ENCODE measurements at regions not wholly inside any gene's neighbourhood (a gene's known extent, or its start where the extent isn't known, plus 50 kb on each side); places are given as distances from the start of the nearest gene placed in this dataset.

DNA sequence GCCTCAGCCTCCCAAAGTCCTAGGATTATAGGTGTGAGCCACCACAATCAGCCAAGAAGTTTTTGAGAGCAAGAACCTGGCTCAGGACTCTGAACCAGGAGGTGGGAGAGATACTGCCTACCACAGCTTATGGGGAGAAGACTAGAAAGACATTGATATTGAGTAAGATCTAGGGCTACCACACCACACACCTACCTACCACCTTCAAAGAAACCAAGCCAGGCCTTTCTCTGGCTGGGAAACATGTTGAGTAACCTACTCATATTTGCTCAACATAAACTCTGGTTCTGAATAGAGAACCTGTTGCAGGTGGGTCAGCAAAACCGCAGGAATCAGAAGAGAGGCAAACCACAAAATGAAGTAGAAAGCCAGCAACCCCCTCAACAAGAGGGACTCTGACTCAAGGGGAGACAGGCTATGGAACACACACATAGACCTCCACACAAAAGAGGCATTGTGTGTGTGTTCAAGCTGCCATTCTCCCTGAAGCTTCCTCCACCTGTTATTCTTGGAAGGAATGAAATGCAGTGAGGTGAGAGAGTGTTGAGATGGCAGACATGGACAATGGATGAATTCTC, 1021.9 kb downstream of the NLGN4Y start:
- no peak overlapping the region for H2AFZ ChIP-seq
- no peak overlapping the region for H3K27ac ChIP-seq (ENCODE audit: low read depth)
- H3F3A ChIP-seq (replicated peaks; ENCODE audit: low read depth), result no peaks in the 10 kb centered on the region
- H4K20me1 ChIP-seq (replicated peaks; ENCODE audit: insufficient read depth), result no peaks in the 10 kb centered on the region
- no peaks in the 10 kb centered on the region for H3K9me2 ChIP-seq (ENCODE audit: insufficient read depth)
- H3K27me3 Mint-ChIP-seq (ENCODE audit: insufficient read depth, low read depth, poor library complexity), result no peaks in the 10 kb centered on the region
- peaks cover 3% of the 10 kb centered on the region; the same call in 1 of the 3 replicates for H3K9me3 Mint-ChIP-seq
- no peaks in the 10 kb centered on the region for H3K36me3 ChIP-seq (ENCODE audit: insufficient read depth)
- H3K4me3 Mint-ChIP-seq, result no peak overlapping the region
- no peak overlapping the region for H3K27ac Mint-ChIP-seq
- H3K4me2 ChIP-seq, result no peak overlapping the region
- H3K79me2 ChIP-seq (replicated peaks; ENCODE audit: insufficient read depth), result no peaks in the 10 kb centered on the region
- ATAC-seq (no peak), DNase-seq (ENCODE audit: low spot score) (no peak)
- H3K4me1 ChIP-seq (ENCODE audit: insufficient read depth), result no peaks in the 10 kb centered on the region
- TF ChIP-seq EZH2 (IDR thresholded peaks at IDR 0.05; ENCODE audit: low read depth, unreplicated experiment) (no peak), JUNB (IDR thresholded peaks at IDR 0.05; ENCODE audit: unreplicated experiment) (no peak), EZH2phosphoT487 (IDR thresholded peaks at IDR 0.05; ENCODE audit: unreplicated experiment) (no peak), POLR2AphosphoS5 (IDR thresholded peaks at IDR 0.05; ENCODE audit: low read depth) (no peak), STAT1 (IDR thresholded peaks at IDR 0.05; ENCODE audit: unreplicated experiment) (no peak), NANOG (IDR thresholded peaks at IDR 0.05; ENCODE audit: borderline replicate concordance) (no peak), ZNF114 (CRISPR knock-in tag; IDR thresholded peaks at IDR 0.05) (no peak), CREB1 (CRISPR knock-in tag; IDR thresholded peaks at IDR 0.05; ENCODE audit: low read depth) (no peak)
- TF ChIP-seq, protein P1, sequence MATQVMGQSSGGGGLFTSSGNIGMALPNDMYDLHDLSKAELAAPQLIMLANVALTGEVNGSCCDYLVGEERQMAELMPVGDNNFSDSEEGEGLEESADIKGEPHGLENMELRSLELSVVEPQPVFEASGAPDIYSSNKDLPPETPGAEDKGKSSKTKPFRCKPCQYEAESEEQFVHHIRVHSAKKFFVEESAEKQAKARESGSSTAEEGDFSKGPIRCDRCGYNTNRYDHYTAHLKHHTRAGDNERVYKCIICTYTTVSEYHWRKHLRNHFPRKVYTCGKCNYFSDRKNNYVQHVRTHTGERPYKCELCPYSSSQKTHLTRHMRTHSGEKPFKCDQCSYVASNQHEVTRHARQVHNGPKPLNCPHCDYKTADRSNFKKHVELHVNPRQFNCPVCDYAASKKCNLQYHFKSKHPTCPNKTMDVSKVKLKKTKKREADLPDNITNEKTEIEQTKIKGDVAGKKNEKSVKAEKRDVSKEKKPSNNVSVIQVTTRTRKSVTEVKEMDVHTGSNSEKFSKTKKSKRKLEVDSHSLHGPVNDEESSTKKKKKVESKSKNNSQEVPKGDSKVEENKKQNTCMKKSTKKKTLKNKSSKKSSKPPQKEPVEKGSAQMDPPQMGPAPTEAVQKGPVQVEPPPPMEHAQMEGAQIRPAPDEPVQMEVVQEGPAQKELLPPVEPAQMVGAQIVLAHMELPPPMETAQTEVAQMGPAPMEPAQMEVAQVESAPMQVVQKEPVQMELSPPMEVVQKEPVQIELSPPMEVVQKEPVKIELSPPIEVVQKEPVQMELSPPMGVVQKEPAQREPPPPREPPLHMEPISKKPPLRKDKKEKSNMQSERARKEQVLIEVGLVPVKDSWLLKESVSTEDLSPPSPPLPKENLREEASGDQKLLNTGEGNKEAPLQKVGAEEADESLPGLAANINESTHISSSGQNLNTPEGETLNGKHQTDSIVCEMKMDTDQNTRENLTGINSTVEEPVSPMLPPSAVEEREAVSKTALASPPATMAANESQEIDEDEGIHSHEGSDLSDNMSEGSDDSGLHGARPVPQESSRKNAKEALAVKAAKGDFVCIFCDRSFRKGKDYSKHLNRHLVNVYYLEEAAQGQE (IDR thresholded peaks at IDR 0.05; ENCODE audit: unreplicated experiment), result no peak
- TF ChIP-seq, protein P2, sequence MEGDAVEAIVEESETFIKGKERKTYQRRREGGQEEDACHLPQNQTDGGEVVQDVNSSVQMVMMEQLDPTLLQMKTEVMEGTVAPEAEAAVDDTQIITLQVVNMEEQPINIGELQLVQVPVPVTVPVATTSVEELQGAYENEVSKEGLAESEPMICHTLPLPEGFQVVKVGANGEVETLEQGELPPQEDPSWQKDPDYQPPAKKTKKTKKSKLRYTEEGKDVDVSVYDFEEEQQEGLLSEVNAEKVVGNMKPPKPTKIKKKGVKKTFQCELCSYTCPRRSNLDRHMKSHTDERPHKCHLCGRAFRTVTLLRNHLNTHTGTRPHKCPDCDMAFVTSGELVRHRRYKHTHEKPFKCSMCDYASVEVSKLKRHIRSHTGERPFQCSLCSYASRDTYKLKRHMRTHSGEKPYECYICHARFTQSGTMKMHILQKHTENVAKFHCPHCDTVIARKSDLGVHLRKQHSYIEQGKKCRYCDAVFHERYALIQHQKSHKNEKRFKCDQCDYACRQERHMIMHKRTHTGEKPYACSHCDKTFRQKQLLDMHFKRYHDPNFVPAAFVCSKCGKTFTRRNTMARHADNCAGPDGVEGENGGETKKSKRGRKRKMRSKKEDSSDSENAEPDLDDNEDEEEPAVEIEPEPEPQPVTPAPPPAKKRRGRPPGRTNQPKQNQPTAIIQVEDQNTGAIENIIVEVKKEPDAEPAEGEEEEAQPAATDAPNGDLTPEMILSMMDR (conservative IDR thresholded peaks at IDR 0.05; ENCODE audit: low read depth in 2 of 2), result no peak
- TF ChIP-seq, protein P3, sequence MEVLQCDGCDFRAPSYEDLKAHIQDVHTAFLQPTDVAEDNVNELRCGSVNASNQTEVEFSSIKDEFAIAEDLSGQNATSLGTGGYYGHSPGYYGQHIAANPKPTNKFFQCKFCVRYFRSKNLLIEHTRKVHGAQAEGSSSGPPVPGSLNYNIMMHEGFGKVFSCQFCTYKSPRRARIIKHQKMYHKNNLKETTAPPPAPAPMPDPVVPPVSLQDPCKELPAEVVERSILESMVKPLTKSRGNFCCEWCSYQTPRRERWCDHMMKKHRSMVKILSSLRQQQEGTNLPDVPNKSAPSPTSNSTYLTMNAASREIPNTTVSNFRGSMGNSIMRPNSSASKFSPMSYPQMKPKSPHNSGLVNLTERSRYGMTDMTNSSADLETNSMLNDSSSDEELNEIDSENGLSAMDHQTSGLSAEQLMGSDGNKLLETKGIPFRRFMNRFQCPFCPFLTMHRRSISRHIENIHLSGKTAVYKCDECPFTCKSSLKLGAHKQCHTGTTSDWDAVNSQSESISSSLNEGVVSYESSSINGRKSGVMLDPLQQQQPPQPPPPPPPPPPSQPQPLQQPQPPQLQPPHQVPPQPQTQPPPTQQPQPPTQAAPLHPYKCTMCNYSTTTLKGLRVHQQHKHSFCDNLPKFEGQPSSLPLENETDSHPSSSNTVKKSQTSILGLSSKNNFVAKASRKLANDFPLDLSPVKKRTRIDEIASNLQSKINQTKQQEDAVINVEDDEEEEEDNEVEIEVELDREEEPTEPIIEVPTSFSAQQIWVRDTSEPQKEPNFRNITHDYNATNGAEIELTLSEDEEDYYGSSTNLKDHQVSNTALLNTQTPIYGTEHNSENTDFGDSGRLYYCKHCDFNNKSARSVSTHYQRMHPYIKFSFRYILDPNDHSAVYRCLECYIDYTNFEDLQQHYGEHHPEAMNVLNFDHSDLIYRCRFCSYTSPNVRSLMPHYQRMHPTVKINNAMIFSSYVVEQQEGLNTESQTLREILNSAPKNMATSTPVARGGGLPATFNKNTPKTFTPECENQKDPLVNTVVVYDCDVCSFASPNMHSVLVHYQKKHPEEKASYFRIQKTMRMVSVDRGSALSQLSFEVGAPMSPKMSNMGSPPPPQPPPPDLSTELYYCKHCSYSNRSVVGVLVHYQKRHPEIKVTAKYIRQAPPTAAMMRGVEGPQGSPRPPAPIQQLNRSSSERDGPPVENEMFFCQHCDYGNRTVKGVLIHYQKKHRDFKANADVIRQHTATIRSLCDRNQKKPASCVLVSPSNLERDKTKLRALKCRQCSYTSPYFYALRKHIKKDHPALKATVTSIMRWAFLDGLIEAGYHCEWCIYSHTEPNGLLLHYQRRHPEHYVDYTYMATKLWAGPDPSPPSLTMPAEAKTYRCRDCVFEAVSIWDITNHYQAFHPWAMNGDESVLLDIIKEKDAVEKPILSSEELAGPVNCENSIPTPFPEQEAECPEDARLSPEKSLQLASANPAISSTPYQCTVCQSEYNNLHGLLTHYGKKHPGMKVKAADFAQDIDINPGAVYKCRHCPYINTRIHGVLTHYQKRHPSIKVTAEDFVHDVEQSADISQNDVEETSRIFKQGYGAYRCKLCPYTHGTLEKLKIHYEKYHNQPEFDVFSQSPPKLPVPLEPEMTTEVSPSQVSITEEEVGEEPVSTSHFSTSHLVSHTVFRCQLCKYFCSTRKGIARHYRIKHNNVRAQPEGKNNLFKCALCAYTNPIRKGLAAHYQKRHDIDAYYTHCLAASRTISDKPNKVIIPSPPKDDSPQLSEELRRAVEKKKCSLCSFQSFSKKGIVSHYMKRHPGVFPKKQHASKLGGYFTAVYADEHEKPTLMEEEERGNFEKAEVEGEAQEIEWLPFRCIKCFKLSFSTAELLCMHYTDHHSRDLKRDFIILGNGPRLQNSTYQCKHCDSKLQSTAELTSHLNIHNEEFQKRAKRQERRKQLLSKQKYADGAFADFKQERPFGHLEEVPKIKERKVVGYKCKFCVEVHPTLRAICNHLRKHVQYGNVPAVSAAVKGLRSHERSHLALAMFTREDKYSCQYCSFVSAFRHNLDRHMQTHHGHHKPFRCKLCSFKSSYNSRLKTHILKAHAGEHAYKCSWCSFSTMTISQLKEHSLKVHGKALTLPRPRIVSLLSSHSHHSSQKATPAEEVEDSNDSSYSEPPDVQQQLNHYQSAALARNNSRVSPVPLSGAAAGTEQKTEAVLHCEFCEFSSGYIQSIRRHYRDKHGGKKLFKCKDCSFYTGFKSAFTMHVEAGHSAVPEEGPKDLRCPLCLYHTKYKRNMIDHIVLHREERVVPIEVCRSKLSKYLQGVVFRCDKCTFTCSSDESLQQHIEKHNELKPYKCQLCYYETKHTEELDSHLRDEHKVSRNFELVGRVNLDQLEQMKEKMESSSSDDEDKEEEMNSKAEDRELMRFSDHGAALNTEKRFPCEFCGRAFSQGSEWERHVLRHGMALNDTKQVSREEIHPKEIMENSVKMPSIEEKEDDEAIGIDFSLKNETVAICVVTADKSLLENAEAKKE (CRISPR knock-in tag; IDR thresholded peaks at IDR 0.05), result no peak
- TF ChIP-seq, protein P4, sequence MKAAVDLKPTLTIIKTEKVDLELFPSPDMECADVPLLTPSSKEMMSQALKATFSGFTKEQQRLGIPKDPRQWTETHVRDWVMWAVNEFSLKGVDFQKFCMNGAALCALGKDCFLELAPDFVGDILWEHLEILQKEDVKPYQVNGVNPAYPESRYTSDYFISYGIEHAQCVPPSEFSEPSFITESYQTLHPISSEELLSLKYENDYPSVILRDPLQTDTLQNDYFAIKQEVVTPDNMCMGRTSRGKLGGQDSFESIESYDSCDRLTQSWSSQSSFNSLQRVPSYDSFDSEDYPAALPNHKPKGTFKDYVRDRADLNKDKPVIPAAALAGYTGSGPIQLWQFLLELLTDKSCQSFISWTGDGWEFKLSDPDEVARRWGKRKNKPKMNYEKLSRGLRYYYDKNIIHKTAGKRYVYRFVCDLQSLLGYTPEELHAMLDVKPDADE (IDR thresholded peaks at IDR 0.05), result no peak
- no peaks in the 10 kb centered on the region for H3K4me1 Mint-ChIP-seq
- H3K36me3 Mint-ChIP-seq (ENCODE audit: low read depth), result no peaks in the 10 kb centered on the region
- H3K27me3 ChIP-seq (ENCODE audit: insufficient read depth), result no peaks in the 10 kb centered on the region
- no peak overlapping the region for H3K4me3 ChIP-seq
